Heart left ventricle (tissue), 16 donors: ENCODE measurements at regions not wholly inside any gene's neighbourhood (a gene's known extent, or its start where the extent isn't known, plus 50 kb on each side); places are given as distances from the start of the nearest gene placed in this dataset.
"Not testable (repeated sequence)": the region's sequence is repeated elsewhere in the genome, so short reads cannot be mapped to it uniquely, and the experiment has no call there.

Source experiments
- ATAC-seq, 4 donors: fragments of 200-7000 bp; cut with Tn5 transposase; one replicate each; pipeline ENCODE4 v1.9.1; 2020 to 2022; ENCODE audit warnings: moderate library complexity in 4 of 4, mild to moderate bottlenecking in 3 of 4, moderate number of reproducible peaks in 1 of 4
- DNase-seq, 5 donors: peaks; one replicate each; pipeline ENCODE4 v3.0.0-alpha.2; 2020
- H3K27ac ChIP-seq, 12 donors: fragments of 200-600 bp; sonication (generic) in 4 of 12; one replicate each; pipeline versions ENCODE4 v1.5.0 to v1.8.0; 2016 to 2022; ENCODE audit warnings: mild to moderate bottlenecking in 2 of 12
- H3K27me3 ChIP-seq, 9 donors: fragments of 200-600 bp; sonication (generic) in 2 of 9; one replicate each; pipeline versions ENCODE4 v1.5.1 to v1.8.0; 2016 to 2022; ENCODE audit warnings: mild to moderate bottlenecking in 3 of 9
- H3K36me3 ChIP-seq, 9 donors: fragments of 200-600 bp; sonication (generic) in 2 of 9; one replicate each; pipeline versions ENCODE4 v1.5.0 to v1.8.0; 2018 to 2022; ENCODE audit warnings: mild to moderate bottlenecking in 2 of 9
- H3K4me1 ChIP-seq, 12 donors: fragments of 200-600 bp; sonication (generic) in 4 of 12; one replicate each; pipeline versions ENCODE4 v1.5.0 to v1.8.0; 2016 to 2022; ENCODE audit warnings: mild to moderate bottlenecking in 3 of 12
- H3K4me3 ChIP-seq, 12 donors: fragments of 200-600 bp; sonication (generic) in 4 of 12; one replicate each; pipeline versions ENCODE4 v1.5.0 to v1.8.0; 2017 to 2022; ENCODE audit warnings: mild to moderate bottlenecking in 9 of 12, moderate library complexity in 4 of 12
- H3K9me3 ChIP-seq, 12 donors: fragments of 200-600 bp; sonication (generic) in 4 of 12; one replicate each; pipeline versions ENCODE4 v1.5.0 to v1.8.0; 2016 to 2022; ENCODE audit warnings: mild to moderate bottlenecking in 1 of 12
- CTCF ChIP-seq, 12 donors: fragments of 200-600 bp; sonication (generic) in 4 of 12; IDR thresholded peaks; one replicate each; pipeline versions ENCODE4 v1.5.0 to v1.8.0; 2018 to 2022; ENCODE audit warnings: antibody characterized with exemption in 12 of 12, mild to moderate bottlenecking in 5 of 12
- POLR2A ChIP-seq, 2 donors: fragments of 450-650 bp; IDR thresholded peaks; one replicate each; pipeline ENCODE4 v1.6.1; 2017; ENCODE audit warnings: antibody characterized with exemption in 2 of 2, mild to moderate bottlenecking in 2 of 2, moderate library complexity in 2 of 2
- WGBS, 4 donors: extraction: QIAGEN DNeasy Blood & Tissue Kit in 2 of 4; methylation state at CpG; one replicate each; pipeline versions ENCODE4 v1.1.5 to v1.1.7; 2013 to 2018; 5-methylcytosine and 5-hydroxymethylcytosine counted together
- intact Hi-C, 10 donors: fragments of 100-400 bp; cut with DNase I; formaldehyde crosslinking; loops; one replicate each; pipeline versions ENCODE4 v1.11.1 to v1.14.2; 2022
- donor health status: ischemic (EF 13 %, LVEDD 7.1; RV severe dilation, severe dysfunction).
- donor health status: healthy with polysubstance abuse.
- donor health status: DM: no; HTN: yes; CAD: no.
- donor health status: DM: no; HTN: no; CAD: no.
- donor health status: ischemic (EF 25% LVEDD 6.9; RV normal size, moderate dysfunction).
- donor health status: ischemic (EF 25% LVEDD 5.7; RV mildly dilated, moderate dysfunction).
- donor health status: healthy.
- donor health status: DM: yes; HTN: yes; CAD: no.
- donor health status: ischemic (EF 35%, LVEDD 5.7; RV mildly dilated, moderate dysfunction).
- donor health status: nonischemic (EF 11% LVEDD 7.7; RV severe dilation, severe dysfunction).
- donor health status: DM: yes; HTN: yes; CAD: no.
- donor health status: PGD.
- donor health status: ischemic (EF 29% LVEDD 5.4; RV normal size, mild dysfunction).
- donor health status: nonischemic (EF 23%, LVEDD 6.1; RV moderate dilation, normal function).

GRCh38 chr5:89535411-89535810 is 652.4 kb upstream of the MEF2C start:
- H3K4me3 ChIP-seq = no peak overlapping the region
- intact Hi-C loops = no loop called here
- no peaks in the 10 kb centered on the region for H3K9me3 ChIP-seq
- WGBS, 4 donors = 91 to 96% (median 92%) methylated on average over 2 of the region's 2 CpGs
- ATAC-seq (no peak), DNase-seq (no peak)
- peaks cover 0 to 5% (median 0%) of the 10 kb centered on the region in 12 donors for H3K4me1 ChIP-seq
- H3K36me3 ChIP-seq = no peaks in the 10 kb centered on the region
- H3K27ac ChIP-seq = peak overlapping the region in 1 of 12 donors; percentile 26
- no peak for TF ChIP-seq CTCF (IDR thresholded peaks at IDR 0.05)
- TF ChIP-seq POLR2A (IDR thresholded peaks at IDR 0.05) = no peak
- no peaks in the 10 kb centered on the region for H3K27me3 ChIP-seq

- H3K4me1 ChIP-seq = peaks cover 0 to 5% (median 0%) of the 10 kb centered on the region in 12 donors
- no peaks in the 10 kb centered on the region for H3K36me3 ChIP-seq
- no peak overlapping the region for H3K4me3 ChIP-seq
- no peaks in the 10 kb centered on the region for H3K9me3 ChIP-seq
- H3K27ac ChIP-seq = no peak overlapping the region
- TF ChIP-seq POLR2A (IDR thresholded peaks at IDR 0.05) = no peak
- TF ChIP-seq CTCF (IDR thresholded peaks at IDR 0.05) = no peak
- DNase-seq (no peak), ATAC-seq (no peak)
- intact Hi-C loops = no loop called here
- H3K27me3 ChIP-seq = no peaks in the 10 kb centered on the region
These were observed 651.3 kb upstream of the MEF2C start for GRCh38 chr5:89534331-89534730.

- WGBS, 4 donors = 86 to 97% (median 93%) methylated on average over 3 of the region's 3 CpGs
- intact Hi-C loops = no loop called here
- no peaks in the 10 kb centered on the region for H3K9me3 ChIP-seq
- no peak overlapping the region for H3K27ac ChIP-seq
- ATAC-seq (no peak), DNase-seq (no peak)
- no peak for TF ChIP-seq CTCF (IDR thresholded peaks at IDR 0.05)
- TF ChIP-seq POLR2A (IDR thresholded peaks at IDR 0.05) = no peak
- no peaks in the 10 kb centered on the region for H3K36me3 ChIP-seq
- H3K4me3 ChIP-seq = no peak overlapping the region
- H3K4me1 ChIP-seq = no peaks in the 10 kb centered on the region
- H3K27me3 ChIP-seq = no peaks in the 10 kb centered on the region
These were observed 641.8 kb upstream of the MEF2C start for GRCh38 chr5:89524785-89525184.

GRCh38 chr5:89523867-89524266 is 640.9 kb upstream of the MEF2C start:
- intact Hi-C loops, ATAC-seq, DNase-seq, H3K36me3 ChIP-seq, H3K9me3 ChIP-seq, H3K27me3 ChIP-seq, H3K4me3 ChIP-seq, H3K4me1 ChIP-seq, H3K27ac ChIP-seq: not testable (repeated sequence)

- 86 to 93% (median 91%) methylated on average over 2 of the region's 2 CpGs for WGBS, 4 donors
- TF ChIP-seq POLR2A (IDR thresholded peaks at IDR 0.05) (no peak), CTCF (IDR thresholded peaks at IDR 0.05) (no peak)
These were observed 637.8 kb upstream of the MEF2C start for GRCh38 chr5:89520771-89521170.

More at GRCh38 chr5:89520771-89521170, 637.8 kb upstream of the MEF2C start:
- Histone ChIP-seq H3K4me1 (no peaks in the 10 kb centered on the region), H3K27ac (no peak overlapping the region), H3K9me3 (no peaks in the 10 kb centered on the region), H3K27me3 (no peaks in the 10 kb centered on the region), H3K36me3 (no peaks in the 10 kb centered on the region), H3K4me3 (no peak overlapping the region)
- intact Hi-C loops = no loop called here
- DNase-seq = no peak
- ATAC-seq = no peak
